WTC11 (cell line): ENCODE measurements at regions not wholly inside any gene's neighbourhood (a gene's known extent, or its start where the extent isn't known, plus 50 kb on each side); places are given as distances from the start of the nearest gene placed in this dataset.

Source experiments
- ATF1 ChIP-seq: sonication (generic); formaldehyde crosslinking; IDR thresholded peaks from 2 replicates; pipeline ENCODE4 v1.8.1; 2023; ENCODE audit warnings: mild to moderate bottlenecking, moderate library complexity, missing genetic modification reagents
- CBFB ChIP-seq: sonication (generic); formaldehyde crosslinking; IDR thresholded peaks from 2 replicates; pipeline ENCODE4 v1.8.1; 2022; ENCODE audit warnings: mild to moderate bottlenecking, low read depth, missing genetic modification reagents
- ESRRA ChIP-seq: sonication (generic); formaldehyde crosslinking; IDR thresholded peaks from 2 replicates; pipeline ENCODE4 v1.8.1; 2022; ENCODE audit warnings: mild to moderate bottlenecking, missing genetic modification reagents, borderline replicate concordance
- SMAD4 ChIP-seq: sonication (generic); formaldehyde crosslinking; IDR thresholded peaks from 2 replicates; pipeline ENCODE4 v1.8.0; 2022; ENCODE audit warnings: mild to moderate bottlenecking, missing genetic modification reagents
- TCF7 ChIP-seq: sonication (generic); formaldehyde crosslinking; IDR thresholded peaks from 2 replicates; pipeline ENCODE4 v1.8.0; 2022; ENCODE audit warnings: mild to moderate bottlenecking, low read depth, missing genetic modification reagents, moderate library complexity
- ZNF121 ChIP-seq: sonication (generic); formaldehyde crosslinking; IDR thresholded peaks from 2 replicates; pipeline ENCODE4 v1.8.0; 2023; ENCODE audit warnings: missing genetic modification reagents
- TF ChIP-seq, protein P1 (sequence below): fragments of 200-600 bp; IDR thresholded peaks from 2 replicates; pipeline ENCODE4 v1.8.0; 2022; ENCODE audit warnings: antibody characterized with exemption
- TF ChIP-seq, protein P2 (sequence below): sonication (generic); formaldehyde crosslinking; conservative IDR thresholded peaks from 2 replicates; pipeline ENCODE4 v1.8.1; 2022; ENCODE audit warnings: mild to moderate bottlenecking, missing genetic modification reagents

DNA sequence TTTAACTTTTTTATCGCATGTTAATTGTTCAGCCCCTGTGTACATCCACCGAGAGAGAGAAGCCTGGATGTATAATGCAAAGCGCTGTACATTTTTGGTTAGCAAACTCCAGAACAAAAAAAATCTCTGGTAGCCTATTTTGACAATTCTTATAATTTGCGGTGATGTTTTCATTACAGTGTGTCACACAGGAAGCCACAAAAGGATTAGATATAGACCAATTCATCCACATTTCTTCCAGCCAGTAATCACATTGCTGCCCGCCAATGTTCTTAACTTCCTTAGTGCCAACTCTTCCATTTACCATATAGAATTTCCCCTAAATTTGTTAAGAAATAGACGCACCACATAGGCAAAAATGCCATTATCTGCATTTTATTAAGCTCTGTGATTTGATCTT lies 435.6 kb downstream of the EFNA5 start:
- no peak for TF ChIP-seq ZNF121 (CRISPR knock-in tag)
- TF ChIP-seq ESRRA = no peak
- TF ChIP-seq, protein P1, sequence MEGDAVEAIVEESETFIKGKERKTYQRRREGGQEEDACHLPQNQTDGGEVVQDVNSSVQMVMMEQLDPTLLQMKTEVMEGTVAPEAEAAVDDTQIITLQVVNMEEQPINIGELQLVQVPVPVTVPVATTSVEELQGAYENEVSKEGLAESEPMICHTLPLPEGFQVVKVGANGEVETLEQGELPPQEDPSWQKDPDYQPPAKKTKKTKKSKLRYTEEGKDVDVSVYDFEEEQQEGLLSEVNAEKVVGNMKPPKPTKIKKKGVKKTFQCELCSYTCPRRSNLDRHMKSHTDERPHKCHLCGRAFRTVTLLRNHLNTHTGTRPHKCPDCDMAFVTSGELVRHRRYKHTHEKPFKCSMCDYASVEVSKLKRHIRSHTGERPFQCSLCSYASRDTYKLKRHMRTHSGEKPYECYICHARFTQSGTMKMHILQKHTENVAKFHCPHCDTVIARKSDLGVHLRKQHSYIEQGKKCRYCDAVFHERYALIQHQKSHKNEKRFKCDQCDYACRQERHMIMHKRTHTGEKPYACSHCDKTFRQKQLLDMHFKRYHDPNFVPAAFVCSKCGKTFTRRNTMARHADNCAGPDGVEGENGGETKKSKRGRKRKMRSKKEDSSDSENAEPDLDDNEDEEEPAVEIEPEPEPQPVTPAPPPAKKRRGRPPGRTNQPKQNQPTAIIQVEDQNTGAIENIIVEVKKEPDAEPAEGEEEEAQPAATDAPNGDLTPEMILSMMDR = no peak
- no peak for TF ChIP-seq SMAD4 (CRISPR knock-in tag)
- no peak for TF ChIP-seq CBFB (CRISPR knock-in tag)
- TF ChIP-seq, protein P2, sequence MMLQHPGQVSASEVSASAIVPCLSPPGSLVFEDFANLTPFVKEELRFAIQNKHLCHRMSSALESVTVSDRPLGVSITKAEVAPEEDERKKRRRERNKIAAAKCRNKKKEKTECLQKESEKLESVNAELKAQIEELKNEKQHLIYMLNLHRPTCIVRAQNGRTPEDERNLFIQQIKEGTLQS = no peak
- TF ChIP-seq ATF1 (CRISPR knock-in tag) = no peak
- TF ChIP-seq TCF7 (CRISPR knock-in tag) = no peak
